ENCODE measurements at regions not wholly inside any gene's neighbourhood (a gene's known extent, or its start where the extent isn't known, plus 50 kb on each side); places are given as distances from the start of the nearest gene placed in this dataset.
"Not testable (repeated sequence)": the region's sequence is repeated elsewhere in the genome, so short reads cannot be mapped to it uniquely, and the experiment has no call there.

- no peak for DNase-seq (ENCODE audit: extremely low read depth, low read depth)
- TF ChIP-seq, protein P1, sequence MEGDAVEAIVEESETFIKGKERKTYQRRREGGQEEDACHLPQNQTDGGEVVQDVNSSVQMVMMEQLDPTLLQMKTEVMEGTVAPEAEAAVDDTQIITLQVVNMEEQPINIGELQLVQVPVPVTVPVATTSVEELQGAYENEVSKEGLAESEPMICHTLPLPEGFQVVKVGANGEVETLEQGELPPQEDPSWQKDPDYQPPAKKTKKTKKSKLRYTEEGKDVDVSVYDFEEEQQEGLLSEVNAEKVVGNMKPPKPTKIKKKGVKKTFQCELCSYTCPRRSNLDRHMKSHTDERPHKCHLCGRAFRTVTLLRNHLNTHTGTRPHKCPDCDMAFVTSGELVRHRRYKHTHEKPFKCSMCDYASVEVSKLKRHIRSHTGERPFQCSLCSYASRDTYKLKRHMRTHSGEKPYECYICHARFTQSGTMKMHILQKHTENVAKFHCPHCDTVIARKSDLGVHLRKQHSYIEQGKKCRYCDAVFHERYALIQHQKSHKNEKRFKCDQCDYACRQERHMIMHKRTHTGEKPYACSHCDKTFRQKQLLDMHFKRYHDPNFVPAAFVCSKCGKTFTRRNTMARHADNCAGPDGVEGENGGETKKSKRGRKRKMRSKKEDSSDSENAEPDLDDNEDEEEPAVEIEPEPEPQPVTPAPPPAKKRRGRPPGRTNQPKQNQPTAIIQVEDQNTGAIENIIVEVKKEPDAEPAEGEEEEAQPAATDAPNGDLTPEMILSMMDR (IDR thresholded peaks at IDR 0.05; ENCODE audit: low read depth, low read length, missing control alignments): no peak
- H3K4me3 ChIP-seq (replicated peaks; ENCODE audit: low read depth, low read length): no peak overlapping the region
Observed at GRCh38 chr5:82549263-82549662, 271.1 kb upstream of the RPS23 start.

DNA sequence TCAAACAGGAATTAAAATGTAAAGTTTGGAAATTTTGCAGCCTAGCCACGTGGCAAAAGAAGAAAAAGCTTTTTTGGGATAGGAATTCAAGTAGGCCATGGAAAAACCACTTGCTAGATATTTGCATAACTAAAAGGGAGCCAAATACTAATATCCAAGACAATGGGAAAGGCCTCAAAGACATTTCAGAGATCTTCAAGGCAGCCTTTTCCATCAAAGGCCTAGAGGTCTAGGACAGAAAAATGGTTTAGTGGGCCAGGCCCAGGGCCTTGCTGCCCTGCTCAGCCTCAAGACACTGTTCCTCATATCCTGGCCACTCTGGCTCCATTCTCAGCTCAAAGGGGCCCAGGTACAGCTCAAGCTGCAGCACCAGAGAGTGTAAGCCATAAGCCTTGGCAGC, 265.9 kb upstream of the RPS23 start:
- no peak overlapping the region for H3K4me3 ChIP-seq (replicated peaks; ENCODE audit: low read depth, low read length)
- DNase-seq (ENCODE audit: extremely low read depth, low read depth): no peak
- TF ChIP-seq, protein P1 (IDR thresholded peaks at IDR 0.05; ENCODE audit: low read depth, low read length, missing control alignments): no peak

DNA sequence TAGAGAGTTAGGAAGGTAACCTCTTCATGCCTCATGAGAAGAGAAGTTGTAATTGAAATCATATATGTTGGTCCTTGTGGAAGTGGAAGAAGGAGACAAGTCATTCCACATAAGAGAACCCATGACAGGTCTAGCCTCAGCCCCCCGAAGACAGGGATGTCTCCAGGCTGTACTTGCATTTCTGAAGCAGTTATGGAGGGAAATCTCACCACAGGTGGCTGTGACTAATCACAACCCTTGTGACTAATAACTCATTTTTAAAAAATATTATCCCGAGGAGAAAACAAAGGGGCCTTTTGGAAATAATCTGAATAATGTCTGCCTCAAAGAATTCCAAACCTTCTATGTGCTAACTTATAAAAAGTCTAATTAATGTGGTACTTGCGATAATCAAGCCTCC, 262.1 kb upstream of the RPS23 start:
- no peak for DNase-seq (ENCODE audit: extremely low read depth, low read depth)
- TF ChIP-seq, protein P1 (IDR thresholded peaks at IDR 0.05; ENCODE audit: low read depth, low read length, missing control alignments): no peak
- no peak overlapping the region for H3K4me3 ChIP-seq (replicated peaks; ENCODE audit: low read depth, low read length)

DNA sequence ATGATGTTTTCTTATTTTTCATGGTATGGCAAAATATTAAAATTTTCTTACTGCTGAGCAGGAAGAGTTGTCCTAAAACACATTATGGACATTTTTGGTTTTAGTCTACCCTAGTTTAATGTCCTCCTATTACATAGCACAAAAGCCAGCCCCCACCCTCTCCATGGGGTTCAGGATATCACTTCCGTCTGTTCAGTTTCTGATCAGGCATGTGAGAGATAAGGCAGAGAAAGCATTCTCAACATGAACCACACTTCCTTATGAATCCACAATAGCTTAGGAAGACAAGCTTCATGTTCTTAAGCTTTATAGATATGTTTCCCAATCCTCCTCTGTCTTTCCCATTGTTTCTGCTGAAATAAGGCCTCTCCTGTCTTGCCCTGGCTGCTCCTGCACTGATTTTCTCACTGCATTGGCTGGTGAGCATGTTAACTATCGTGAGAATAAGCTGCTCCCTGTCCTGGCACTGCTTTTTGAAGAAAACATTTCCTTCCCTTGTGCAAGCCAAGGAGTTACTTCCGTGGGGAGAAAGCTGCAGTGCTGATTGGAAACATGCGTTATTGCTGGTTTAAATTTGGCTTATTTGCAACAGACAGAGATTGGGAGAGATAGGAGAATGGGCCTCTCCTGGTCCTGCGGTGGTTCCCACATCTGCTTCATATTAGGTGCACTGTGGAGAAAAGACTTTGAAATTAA, 260.3 kb upstream of the RPS23 start:
- peak; percentile 86 for DNase-seq (ENCODE audit: extremely low read depth, low read depth)
- H3K4me3 ChIP-seq (replicated peaks; ENCODE audit: low read depth, low read length): no peak overlapping the region
- TF ChIP-seq, protein P1 (IDR thresholded peaks at IDR 0.05; ENCODE audit: low read depth, low read length, missing control alignments): no peak

- TF ChIP-seq, protein P1 (IDR thresholded peaks at IDR 0.05; ENCODE audit: low read depth, low read length, missing control alignments): no peak
- no peak for DNase-seq (ENCODE audit: extremely low read depth, low read depth)
Observed at GRCh38 chr5:82537687-82538306, 259.6 kb upstream of the RPS23 start.

DNA sequence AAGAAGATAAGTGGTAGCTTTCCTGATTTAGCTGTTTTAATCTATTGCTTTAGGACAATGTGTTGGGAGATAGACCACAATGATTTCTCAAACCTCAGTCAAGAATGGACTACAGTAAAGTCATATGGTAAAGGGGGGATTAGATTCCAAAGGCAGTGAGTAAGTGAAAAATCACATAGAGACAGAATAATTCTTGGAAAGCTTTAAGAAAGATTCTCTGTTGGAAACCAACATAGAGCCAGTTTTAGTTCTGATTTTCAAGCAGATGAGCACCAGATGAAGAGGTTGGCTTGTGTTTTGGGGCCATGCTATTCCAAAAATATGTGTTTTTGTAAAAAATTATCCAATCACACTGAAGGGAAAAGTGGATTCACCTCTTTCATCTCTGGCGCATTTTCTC, 256.8 kb upstream of the RPS23 start:
- no peak overlapping the region for H3K4me3 ChIP-seq (replicated peaks; ENCODE audit: low read depth, low read length)
- DNase-seq (ENCODE audit: extremely low read depth, low read depth): no peak
- TF ChIP-seq, protein P1 (IDR thresholded peaks at IDR 0.05; ENCODE audit: low read depth, low read length, missing control alignments): no peak

More at GRCh38 chr5:82537687-82538306, 259.6 kb upstream of the RPS23 start:
- no peak overlapping the region for H3K4me3 ChIP-seq (replicated peaks; ENCODE audit: low read depth, low read length)

DNA sequence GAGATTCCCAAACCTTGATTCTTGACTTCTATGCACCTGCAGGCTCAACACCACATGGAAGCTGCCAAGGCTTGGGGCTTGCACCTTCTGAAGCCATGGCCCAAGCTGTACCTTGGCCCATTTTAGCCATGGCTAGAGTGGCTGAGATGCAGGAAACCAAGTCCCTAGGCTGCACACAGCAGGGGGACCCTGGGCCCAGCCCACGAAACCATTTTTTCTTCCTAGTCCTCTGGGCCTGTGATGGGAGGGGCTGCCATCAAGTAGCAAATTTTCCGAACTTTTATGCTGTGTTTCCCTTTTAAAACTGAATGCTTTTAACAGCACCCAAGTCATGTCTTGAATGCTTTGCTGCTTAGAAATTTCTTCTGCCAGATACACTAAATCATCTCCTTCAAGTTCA, 253.9 kb upstream of the RPS23 start:
- not testable (repeated sequence) for H3K4me3 ChIP-seq (replicated peaks; ENCODE audit: low read depth, low read length)

More for the DNA sequence above, 253.9 kb upstream of the RPS23 start:
- DNase-seq (ENCODE audit: extremely low read depth, low read depth): not testable (repeated sequence)
